Tibial nerve (tissue), 4 donors: ENCODE measurements at regions not wholly inside any gene's neighbourhood (a gene's known extent, or its start where the extent isn't known, plus 50 kb on each side); places are given as distances from the start of the nearest gene placed in this dataset.

Source experiments
- CTCF ChIP-seq, 5 experiments: fragments of 200-600 bp in 3 of 5; fragments of 450-650 bp in 2 of 5; sonication (generic) in 3 of 5; IDR thresholded peaks; one replicate each; pipeline ENCODE4 v1.5.1; 2016 to 2019; ENCODE audit warnings: antibody characterized with exemption in 5 of 5, mild to moderate bottlenecking in 3 of 5, moderate library complexity in 2 of 5
- EP300 ChIP-seq, 2 donors: sonication (generic); formaldehyde crosslinking; IDR thresholded peaks; one replicate each; pipeline ENCODE4 v1.6.1; 2017; ENCODE audit warnings: antibody characterized with exemption in 2 of 2, mild to moderate bottlenecking in 1 of 2
- POLR2A ChIP-seq, 2 donors: fragments of 450-650 bp; IDR thresholded peaks; one replicate each; pipeline ENCODE4 v1.6.1; 2017; ENCODE audit warnings: antibody characterized with exemption in 2 of 2, mild to moderate bottlenecking in 2 of 2, moderate library complexity in 2 of 2

- TF ChIP-seq CTCF (IDR thresholded peaks at IDR 0.05) (no peak), POLR2A (IDR thresholded peaks at IDR 0.05) (no peak), EP300 (IDR thresholded peaks at IDR 0.05) (no peak)
These were observed 179.2 kb upstream of the ZNF507 start for GRCh38 chr19:32166238-32166637.
